ENCODE measurements at regions not wholly inside any gene's neighbourhood (a gene's known extent, or its start where the extent isn't known, plus 50 kb on each side); places are given as distances from the start of the nearest gene placed in this dataset.

- DNase-seq (ENCODE audit: low read depth) = no peak
Observed at GRCh38 chr10:6642876-6643275, 62.8 kb upstream of the PRKCQ start.

GRCh38 chr10:6640433-6641040 is 60.5 kb upstream of the PRKCQ start:
- DNase-seq (ENCODE audit: low read depth) = no peak

GRCh38 chr10:6637053-6637452 is 57.0 kb upstream of the PRKCQ start:
- DNase-seq (ENCODE audit: low read depth) = no peak

- no peak for DNase-seq (ENCODE audit: low read depth)
Observed at GRCh38 chr10:6635784-6636183, 55.7 kb upstream of the PRKCQ start.

Data from activated gamma-delta T cell treated with anti-CD3 and anti-CD28 coated beads, Interleukin-2, amount 50 U/mL, for 16 hours (primary cell).